ENCODE measurements at regions not wholly inside any gene's neighbourhood (a gene's known extent, or its start where the extent isn't known, plus 50 kb on each side); places are given as distances from the start of the nearest gene placed in this dataset.

GRCh38 chr12:25714198-25714984, 161.3 kb upstream of the LMNTD1 start:
- TF ChIP-seq CEBPB (IDR thresholded peaks at IDR 0.05) (no peak), REST (IDR thresholded peaks at IDR 0.05; ENCODE audit: low read depth) (no peak), EGR1 (IDR thresholded peaks at IDR 0.05) (no peak), YY1 (IDR thresholded peaks at IDR 0.05; ENCODE audit: low read depth) (no peak), TAF1 (IDR thresholded peaks at IDR 0.05; ENCODE audit: low read depth) (no peak), TEAD4 (IDR thresholded peaks at IDR 0.05) (no peak), EP300 (IDR thresholded peaks at IDR 0.05; ENCODE audit: borderline replicate concordance) (no peak), MAX (IDR thresholded peaks at IDR 0.05) (no peak), RAD21 (IDR thresholded peaks at IDR 0.05; ENCODE audit: low read depth) (no peak)
